Heart left ventricle (tissue), 16 donors: ENCODE measurements at regions not wholly inside any gene's neighbourhood (a gene's known extent, or its start where the extent isn't known, plus 50 kb on each side); places are given as distances from the start of the nearest gene placed in this dataset.
"Not testable (repeated sequence)": the region's sequence is repeated elsewhere in the genome, so short reads cannot be mapped to it uniquely, and the experiment has no call there.

Experiments
- ATAC-seq, 4 donors: fragments of 200-7000 bp; cut with Tn5 transposase; one replicate each; pipeline ENCODE4 v1.9.1; 2020 to 2022; ENCODE audit warnings: moderate library complexity in 4 of 4, mild to moderate bottlenecking in 3 of 4, moderate number of reproducible peaks in 1 of 4
- DNase-seq, 5 donors: peaks; one replicate each; pipeline ENCODE4 v3.0.0-alpha.2; 2020
- H3K27ac ChIP-seq, 12 donors: fragments of 200-600 bp; sonication (generic) in 4 of 12; one replicate each; pipeline versions ENCODE4 v1.5.0 to v1.8.0; 2016 to 2022; ENCODE audit warnings: mild to moderate bottlenecking in 2 of 12
- H3K27me3 ChIP-seq, 9 donors: fragments of 200-600 bp; sonication (generic) in 2 of 9; one replicate each; pipeline versions ENCODE4 v1.5.1 to v1.8.0; 2016 to 2022; ENCODE audit warnings: mild to moderate bottlenecking in 3 of 9
- H3K36me3 ChIP-seq, 9 donors: fragments of 200-600 bp; sonication (generic) in 2 of 9; one replicate each; pipeline versions ENCODE4 v1.5.0 to v1.8.0; 2018 to 2022; ENCODE audit warnings: mild to moderate bottlenecking in 2 of 9
- H3K4me1 ChIP-seq, 12 donors: fragments of 200-600 bp; sonication (generic) in 4 of 12; one replicate each; pipeline versions ENCODE4 v1.5.0 to v1.8.0; 2016 to 2022; ENCODE audit warnings: mild to moderate bottlenecking in 3 of 12
- H3K4me3 ChIP-seq, 12 donors: fragments of 200-600 bp; sonication (generic) in 4 of 12; one replicate each; pipeline versions ENCODE4 v1.5.0 to v1.8.0; 2017 to 2022; ENCODE audit warnings: mild to moderate bottlenecking in 9 of 12, moderate library complexity in 4 of 12
- H3K9me3 ChIP-seq, 12 donors: fragments of 200-600 bp; sonication (generic) in 4 of 12; one replicate each; pipeline versions ENCODE4 v1.5.0 to v1.8.0; 2016 to 2022; ENCODE audit warnings: mild to moderate bottlenecking in 1 of 12
- CTCF ChIP-seq, 12 donors: fragments of 200-600 bp; sonication (generic) in 4 of 12; IDR thresholded peaks; one replicate each; pipeline versions ENCODE4 v1.5.0 to v1.8.0; 2018 to 2022; ENCODE audit warnings: antibody characterized with exemption in 12 of 12, mild to moderate bottlenecking in 5 of 12
- POLR2A ChIP-seq, 2 donors: fragments of 450-650 bp; IDR thresholded peaks; one replicate each; pipeline ENCODE4 v1.6.1; 2017; ENCODE audit warnings: antibody characterized with exemption in 2 of 2, mild to moderate bottlenecking in 2 of 2, moderate library complexity in 2 of 2
- WGBS, 4 donors: extraction: QIAGEN DNeasy Blood & Tissue Kit in 2 of 4; methylation state at CpG; one replicate each; pipeline versions ENCODE4 v1.1.5 to v1.1.7; 2013 to 2018; 5-methylcytosine and 5-hydroxymethylcytosine counted together
- intact Hi-C, 10 donors: fragments of 100-400 bp; cut with DNase I; formaldehyde crosslinking; loops; one replicate each; pipeline versions ENCODE4 v1.11.1 to v1.14.2; 2022
- donor health status: ischemic (EF 13 %, LVEDD 7.1; RV severe dilation, severe dysfunction).
- donor health status: healthy with polysubstance abuse.
- donor health status: DM: no; HTN: yes; CAD: no.
- donor health status: DM: no; HTN: no; CAD: no.
- donor health status: ischemic (EF 25% LVEDD 6.9; RV normal size, moderate dysfunction).
- donor health status: ischemic (EF 25% LVEDD 5.7; RV mildly dilated, moderate dysfunction).
- donor health status: healthy.
- donor health status: DM: yes; HTN: yes; CAD: no.
- donor health status: ischemic (EF 35%, LVEDD 5.7; RV mildly dilated, moderate dysfunction).
- donor health status: nonischemic (EF 11% LVEDD 7.7; RV severe dilation, severe dysfunction).
- donor health status: DM: yes; HTN: yes; CAD: no.
- donor health status: PGD.
- donor health status: ischemic (EF 29% LVEDD 5.4; RV normal size, mild dysfunction).
- donor health status: nonischemic (EF 23%, LVEDD 6.1; RV moderate dilation, normal function).

- Histone ChIP-seq H3K27me3 (no peaks in the 10 kb centered on the region), H3K9me3 (peaks cover 0 to 24% (median 0%) of the 10 kb centered on the region in 12 donors), H3K4me1 (no peaks in the 10 kb centered on the region), H3K27ac (no peak overlapping the region), H3K36me3 (no peaks in the 10 kb centered on the region), H3K4me3 (no peak overlapping the region)
- peak in 3 of 12 donors; percentile 6 to 11 (median 9) for TF ChIP-seq CTCF (IDR thresholded peaks at IDR 0.05)
- TF ChIP-seq POLR2A (IDR thresholded peaks at IDR 0.05) = no peak
- ATAC-seq (no peak), DNase-seq (no peak)
- intact Hi-C loops = no loop called here
These were observed 1351.3 kb upstream of the CHAC2 start for GRCh38 chr2:52416340-52416739.

GRCh38 chr2:52414561-52415295 lies 1352.9 kb upstream of the CHAC2 start:
- 9 to 18% (median 15%) methylated on average over 3 of the region's 3 CpGs for WGBS, 4 donors
- Histone ChIP-seq H3K36me3 (no peaks in the 10 kb centered on the region), H3K27me3 (no peaks in the 10 kb centered on the region), H3K4me1 (no peaks in the 10 kb centered on the region), H3K27ac (no peak overlapping the region), H3K4me3 (no peak overlapping the region), H3K9me3 (peaks cover 0 to 15% (median 0%) of the 10 kb centered on the region in 12 donors)
- intact Hi-C loops = no loop called here
- TF ChIP-seq POLR2A (IDR thresholded peaks at IDR 0.05) (no peak), CTCF (IDR thresholded peaks at IDR 0.05) (no peak)
- no peak for ATAC-seq
- DNase-seq = no peak

GRCh38 chr2:52409308-52410118 lies 1358.1 kb upstream of the CHAC2 start:
- H3K36me3 ChIP-seq, H3K4me1 ChIP-seq, ATAC-seq, H3K27ac ChIP-seq, H3K4me3 ChIP-seq, H3K27me3 ChIP-seq: not testable (repeated sequence)
- 82 to 87% (median 84%) methylated on average over 7 to 12 of the region's 12 CpGs for WGBS, 4 donors
- peak in 1 of 5 donors; percentile 14 for DNase-seq
- H3K9me3 ChIP-seq = peaks cover 0 to 11% (median 0%) of the 10 kb centered on the region in 12 donors
- intact Hi-C loops = loop anchor here in 1 of 10 donors (5.0 kb wide), 1 partner anchor 453 kb away; no protein-coding TSS in a partner anchor

GRCh38 chr2:52405980-52406379 lies 1361.6 kb upstream of the CHAC2 start:
- no peak for TF ChIP-seq CTCF (IDR thresholded peaks at IDR 0.05)
- no peak for TF ChIP-seq POLR2A (IDR thresholded peaks at IDR 0.05)

More at GRCh38 chr2:52405980-52406379, 1361.6 kb upstream of the CHAC2 start:
- ATAC-seq = peak in 2 of 4 donors; percentile 36 to 76
- H3K27me3 ChIP-seq = no peaks in the 10 kb centered on the region
- WGBS, 4 donors = 73 to 83% (median 77%) methylated on average over 1 of the region's 1 CpG
- no peaks in the 10 kb centered on the region for H3K9me3 ChIP-seq
- H3K4me3 ChIP-seq = no peak overlapping the region
- no peak overlapping the region for H3K27ac ChIP-seq
- intact Hi-C loops = loop anchor here in 1 of 10 donors (5.0 kb wide), 1 partner anchor 456 kb away; no protein-coding TSS in a partner anchor
- no peak for DNase-seq
- H3K36me3 ChIP-seq = no peaks in the 10 kb centered on the region
- H3K4me1 ChIP-seq = no peaks in the 10 kb centered on the region
